Fibroblast of upper back skin (primary cell): ENCODE measurements at regions not wholly inside any gene's neighbourhood (a gene's known extent, or its start where the extent isn't known, plus 50 kb on each side); places are given as distances from the start of the nearest gene placed in this dataset.

Experiments used
- DNase-seq: peaks from one replicate; pipeline ENCODE4 v3.0.0-alpha.2; 2013

- DNase-seq: peak; percentile 54
Observed at GRCh38 chr10:31635415-31636065, 293.1 kb downstream of the ARHGAP12 start.

- DNase-seq: peak; percentile 21
Observed at GRCh38 chr10:31635009-31635408, 293.6 kb downstream of the ARHGAP12 start.

GRCh38 chr10:31630861-31631567 is 297.6 kb downstream of the ARHGAP12 start:
- no peak for DNase-seq

- DNase-seq: no peak
Observed at GRCh38 chr10:31625566-31625965, 303.1 kb downstream of the ARHGAP12 start.

DNA sequence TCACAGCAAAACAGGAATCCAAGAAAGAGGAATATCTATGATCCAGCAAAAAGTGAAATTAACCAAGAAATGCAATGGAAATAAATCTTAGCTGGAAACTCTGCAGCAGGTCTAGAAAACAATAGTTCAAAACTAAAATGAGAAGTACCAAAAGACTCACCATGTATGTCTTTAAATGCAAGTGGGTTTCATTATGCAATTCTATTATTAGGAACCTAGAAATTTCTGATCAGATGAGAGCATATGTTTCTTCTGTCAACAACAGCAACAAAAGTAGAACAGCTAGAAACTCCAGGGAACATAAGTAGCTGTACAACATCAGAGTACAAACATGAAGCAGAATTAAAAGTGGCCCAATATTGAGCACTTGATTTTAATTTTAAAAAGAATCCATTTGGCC is 304.0 kb downstream of the ARHGAP12 start:
- no peak for DNase-seq

DNA sequence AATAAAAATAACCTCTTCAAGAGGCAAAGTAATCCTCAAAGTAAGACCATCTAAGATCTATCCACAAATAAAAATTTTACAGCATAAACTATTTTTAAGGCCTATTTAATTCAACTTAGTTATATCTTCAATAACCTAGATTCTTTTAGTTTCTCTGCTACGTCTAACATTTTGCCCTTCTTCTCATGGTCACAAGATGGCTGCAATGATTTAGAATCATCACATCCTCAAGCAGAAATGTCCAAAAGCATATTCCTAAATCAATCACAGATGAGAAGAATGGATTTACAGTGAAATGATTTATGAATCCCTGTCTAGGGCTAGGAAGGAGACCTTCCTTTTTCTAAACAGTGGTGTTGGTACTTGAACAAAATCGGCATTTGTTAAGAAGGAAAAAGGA is 304.7 kb downstream of the ARHGAP12 start:
- DNase-seq: peak; percentile 74

GRCh38 chr10:31623466-31623865 is 304.4 kb downstream of the ZEB1 start:
- DNase-seq: peak; percentile 99

GRCh38 chr10:31622978-31623377 is 304.0 kb downstream of the ZEB1 start:
- DNase-seq: peak; percentile 98

DNA sequence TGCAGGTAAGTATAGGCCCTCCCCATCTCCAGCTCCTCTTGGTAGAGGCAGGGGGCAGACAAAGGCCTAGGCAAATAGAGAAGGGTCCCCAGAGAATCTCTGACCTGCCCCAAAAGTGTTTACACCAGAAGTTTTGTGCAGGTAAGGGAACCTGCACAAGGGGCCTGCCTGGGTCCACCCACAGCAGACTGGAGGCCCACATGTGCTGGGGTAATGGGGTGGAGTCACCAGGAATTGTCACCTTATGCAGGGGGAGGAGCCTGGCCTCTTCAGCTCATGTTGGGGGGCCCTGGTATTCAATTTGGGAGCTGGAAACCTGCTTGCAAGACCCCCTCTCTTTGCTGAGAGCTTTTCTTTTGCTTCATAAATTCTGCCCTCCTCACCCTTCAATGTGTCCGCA is 302.7 kb downstream of the ZEB1 start:
- no peak for DNase-seq

- DNase-seq: peak; percentile 92
Observed at GRCh38 chr10:31620226-31621151, 301.5 kb downstream of the ZEB1 start.

DNA sequence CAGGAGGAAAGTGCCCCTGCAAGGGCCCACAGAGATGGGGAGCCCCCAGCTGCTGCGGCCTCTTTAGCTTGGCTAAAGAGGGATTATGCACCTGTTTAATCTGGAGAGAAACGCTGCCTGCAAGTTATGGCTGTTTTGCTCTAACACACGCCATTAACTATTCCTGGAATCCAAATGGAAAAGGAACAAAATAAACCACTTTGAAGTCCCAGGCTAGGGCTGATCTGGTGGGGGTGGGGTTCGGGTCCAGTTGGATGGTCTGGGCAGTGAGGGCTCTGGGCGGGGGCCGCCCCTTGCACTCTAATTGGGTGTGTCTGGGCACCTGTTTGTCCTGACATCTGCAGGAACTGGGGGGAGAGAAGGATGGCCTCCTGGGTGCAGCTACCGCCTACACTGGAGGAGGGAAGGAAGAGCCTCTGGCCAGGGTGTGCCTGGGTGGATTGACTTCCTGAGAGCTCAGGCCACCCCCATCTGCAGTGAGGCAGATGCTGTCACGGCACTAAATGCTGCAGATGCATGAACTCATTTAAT is 300.6 kb downstream of the ZEB1 start:
- DNase-seq: no peak

- peak; percentile 100 for DNase-seq
Observed at GRCh38 chr10:31618541-31619291, 299.7 kb downstream of the ZEB1 start.

- DNase-seq: no peak
Observed at GRCh38 chr10:31617757-31618156, 298.7 kb downstream of the ZEB1 start.

DNA sequence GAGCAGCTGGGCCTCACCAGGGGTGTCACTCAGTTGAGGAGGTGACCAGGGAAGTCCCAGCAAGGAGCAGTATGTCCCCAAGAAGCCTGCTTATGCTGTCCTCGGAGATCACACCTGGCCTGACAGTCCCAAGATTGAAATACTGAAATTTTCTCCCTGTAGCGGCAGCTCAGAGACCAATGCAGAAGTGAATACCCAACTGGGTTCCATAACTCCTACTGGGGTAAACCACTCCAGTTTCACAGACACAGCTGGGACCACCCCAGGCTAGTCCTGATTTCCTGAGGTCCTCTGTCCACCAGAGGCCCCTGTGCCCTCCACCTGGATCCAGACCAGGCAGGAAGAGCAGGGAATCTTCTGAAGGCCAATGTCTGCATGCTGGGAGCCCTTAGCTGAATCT is 298.1 kb downstream of the ZEB1 start:
- DNase-seq: no peak

DNA sequence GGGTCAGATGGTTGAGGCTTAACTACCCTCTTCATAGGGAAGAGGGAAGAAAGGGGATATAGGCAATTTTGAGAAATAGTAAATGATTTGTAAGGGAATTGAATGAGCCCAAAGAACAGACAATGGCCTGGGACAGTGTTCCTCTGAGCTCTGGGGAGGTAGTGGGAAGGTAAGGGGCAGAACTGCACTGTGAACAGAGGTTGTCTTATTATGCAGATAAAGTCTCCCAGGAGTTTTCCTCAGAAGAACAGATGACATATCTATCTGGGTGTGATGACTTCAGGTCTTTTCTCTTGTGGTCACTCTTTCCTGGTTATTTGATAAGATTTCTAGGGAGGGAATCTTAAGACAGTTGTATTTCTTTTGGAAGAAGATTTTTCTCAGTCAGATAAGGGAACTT is 296.1 kb downstream of the ZEB1 start:
- no peak for DNase-seq

- no peak for DNase-seq
Observed at GRCh38 chr10:31614611-31615010, 295.6 kb downstream of the ZEB1 start.

DNA sequence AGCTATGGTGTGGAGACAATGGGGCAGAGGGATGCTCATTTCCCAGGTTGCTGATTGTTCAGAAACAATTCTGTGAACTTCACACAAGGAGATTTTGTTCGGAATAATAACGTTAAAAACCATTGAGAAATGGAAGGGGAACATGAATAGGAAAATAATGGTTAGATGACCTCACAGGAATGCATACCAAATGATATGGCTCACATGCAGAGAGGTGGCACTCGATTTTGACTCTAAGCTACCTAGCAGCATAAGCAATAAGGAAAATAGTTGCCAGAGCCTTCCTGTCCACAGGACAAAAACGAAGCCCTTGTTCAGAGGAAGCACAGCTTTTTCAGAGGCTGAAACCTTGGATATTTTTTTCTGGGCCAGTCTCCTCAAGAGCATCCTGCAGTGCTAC is 293.1 kb downstream of the ZEB1 start:
- peak; percentile 21 for DNase-seq

DNA sequence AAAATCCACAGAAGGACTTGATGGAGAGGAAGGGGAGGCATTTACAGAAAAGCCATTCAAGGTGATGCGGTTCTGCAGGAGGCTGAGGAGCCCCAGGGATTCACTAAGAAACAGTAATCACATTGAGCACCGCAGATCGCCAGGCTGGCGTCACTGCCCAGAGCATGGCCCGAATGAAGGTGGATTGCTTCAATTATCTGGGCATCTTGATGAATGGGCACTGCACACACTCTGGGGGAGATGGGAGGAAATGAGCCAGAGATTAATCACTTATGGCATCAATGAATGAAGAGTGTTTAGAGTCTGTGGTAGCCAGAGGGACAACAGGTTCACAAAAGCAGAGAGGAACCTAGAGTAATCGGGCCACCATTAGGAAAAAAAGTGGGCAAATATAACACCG is 292.1 kb downstream of the ZEB1 start:
- no peak for DNase-seq

DNA sequence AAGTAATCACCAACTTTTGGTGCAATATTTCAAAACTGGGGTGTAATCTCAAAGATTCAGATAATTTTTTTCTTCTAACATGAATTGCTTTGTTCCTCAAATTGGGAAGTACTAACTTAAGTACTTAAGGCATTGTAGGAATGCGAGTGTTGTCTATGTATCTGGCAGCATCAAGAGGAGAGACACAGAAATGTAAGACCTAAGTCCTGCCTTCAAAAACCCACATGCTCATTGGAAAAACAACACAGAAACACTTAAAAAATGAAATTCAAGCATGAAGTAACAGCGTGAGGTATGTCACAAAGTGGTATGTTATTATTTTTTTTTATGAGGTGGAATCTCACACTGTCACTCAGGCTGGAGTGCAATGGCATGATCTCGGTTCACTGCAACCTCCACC is 288.5 kb downstream of the ZEB1 start:
- no peak for DNase-seq

GRCh38 chr10:31606841-31607240 is 287.8 kb downstream of the ZEB1 start:
- DNase-seq: no peak

GRCh38 chr10:31605861-31606525 is 287.0 kb downstream of the ZEB1 start:
- no peak for DNase-seq

- no peak for DNase-seq
Observed at GRCh38 chr10:31605426-31605825, 286.4 kb downstream of the ZEB1 start.
